ENCODE measurements at regions not wholly inside any gene's neighbourhood (a gene's known extent, or its start where the extent isn't known, plus 50 kb on each side); places are given as distances from the start of the nearest gene placed in this dataset.
"Not testable (repeated sequence)": the region's sequence is repeated elsewhere in the genome, so short reads cannot be mapped to it uniquely, and the experiment has no call there.

DNA sequence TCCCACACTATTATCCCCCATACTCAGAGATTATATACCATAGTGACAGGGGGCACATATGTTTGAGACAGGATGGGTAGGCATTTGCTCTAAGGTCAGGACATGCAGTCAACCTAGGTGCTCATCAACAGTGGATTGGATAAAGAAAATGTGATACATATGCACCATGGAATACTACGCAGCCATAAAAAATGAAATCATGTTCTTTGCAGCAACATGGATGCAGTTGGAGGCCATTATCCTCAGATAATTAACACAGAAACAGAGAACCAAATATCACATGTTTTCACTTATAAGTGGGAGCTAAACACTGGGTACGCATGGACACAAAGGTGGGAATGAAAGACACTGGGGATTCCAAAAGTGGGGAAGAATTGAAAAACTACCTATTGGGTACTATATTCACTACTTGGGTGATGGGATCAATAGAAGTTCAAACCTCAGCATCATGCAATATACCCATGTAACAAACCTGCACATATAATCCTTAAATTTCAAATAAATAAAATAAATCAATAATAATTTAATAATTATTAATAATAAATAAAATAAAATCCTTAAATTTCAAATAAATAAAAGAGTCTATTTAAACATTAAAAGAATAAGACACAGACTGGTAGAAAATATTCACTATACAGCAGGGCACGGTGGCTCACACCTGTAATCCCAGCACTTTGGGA, 160.1 kb upstream of the CNOT2 start (continued):
- TF ChIP-seq, protein P1, sequence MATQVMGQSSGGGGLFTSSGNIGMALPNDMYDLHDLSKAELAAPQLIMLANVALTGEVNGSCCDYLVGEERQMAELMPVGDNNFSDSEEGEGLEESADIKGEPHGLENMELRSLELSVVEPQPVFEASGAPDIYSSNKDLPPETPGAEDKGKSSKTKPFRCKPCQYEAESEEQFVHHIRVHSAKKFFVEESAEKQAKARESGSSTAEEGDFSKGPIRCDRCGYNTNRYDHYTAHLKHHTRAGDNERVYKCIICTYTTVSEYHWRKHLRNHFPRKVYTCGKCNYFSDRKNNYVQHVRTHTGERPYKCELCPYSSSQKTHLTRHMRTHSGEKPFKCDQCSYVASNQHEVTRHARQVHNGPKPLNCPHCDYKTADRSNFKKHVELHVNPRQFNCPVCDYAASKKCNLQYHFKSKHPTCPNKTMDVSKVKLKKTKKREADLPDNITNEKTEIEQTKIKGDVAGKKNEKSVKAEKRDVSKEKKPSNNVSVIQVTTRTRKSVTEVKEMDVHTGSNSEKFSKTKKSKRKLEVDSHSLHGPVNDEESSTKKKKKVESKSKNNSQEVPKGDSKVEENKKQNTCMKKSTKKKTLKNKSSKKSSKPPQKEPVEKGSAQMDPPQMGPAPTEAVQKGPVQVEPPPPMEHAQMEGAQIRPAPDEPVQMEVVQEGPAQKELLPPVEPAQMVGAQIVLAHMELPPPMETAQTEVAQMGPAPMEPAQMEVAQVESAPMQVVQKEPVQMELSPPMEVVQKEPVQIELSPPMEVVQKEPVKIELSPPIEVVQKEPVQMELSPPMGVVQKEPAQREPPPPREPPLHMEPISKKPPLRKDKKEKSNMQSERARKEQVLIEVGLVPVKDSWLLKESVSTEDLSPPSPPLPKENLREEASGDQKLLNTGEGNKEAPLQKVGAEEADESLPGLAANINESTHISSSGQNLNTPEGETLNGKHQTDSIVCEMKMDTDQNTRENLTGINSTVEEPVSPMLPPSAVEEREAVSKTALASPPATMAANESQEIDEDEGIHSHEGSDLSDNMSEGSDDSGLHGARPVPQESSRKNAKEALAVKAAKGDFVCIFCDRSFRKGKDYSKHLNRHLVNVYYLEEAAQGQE (IDR thresholded peaks at IDR 0.05; ENCODE audit: low read depth, low read length): no peak
- TF ChIP-seq EP300 (IDR thresholded peaks at IDR 0.05; ENCODE audit: borderline replicate concordance in 1 of 2, low read depth in 1 of 2, low read length in 1 of 2) (no peak), JUND (IDR thresholded peaks at IDR 0.05) (no peak)
- TF ChIP-seq, protein P2, sequence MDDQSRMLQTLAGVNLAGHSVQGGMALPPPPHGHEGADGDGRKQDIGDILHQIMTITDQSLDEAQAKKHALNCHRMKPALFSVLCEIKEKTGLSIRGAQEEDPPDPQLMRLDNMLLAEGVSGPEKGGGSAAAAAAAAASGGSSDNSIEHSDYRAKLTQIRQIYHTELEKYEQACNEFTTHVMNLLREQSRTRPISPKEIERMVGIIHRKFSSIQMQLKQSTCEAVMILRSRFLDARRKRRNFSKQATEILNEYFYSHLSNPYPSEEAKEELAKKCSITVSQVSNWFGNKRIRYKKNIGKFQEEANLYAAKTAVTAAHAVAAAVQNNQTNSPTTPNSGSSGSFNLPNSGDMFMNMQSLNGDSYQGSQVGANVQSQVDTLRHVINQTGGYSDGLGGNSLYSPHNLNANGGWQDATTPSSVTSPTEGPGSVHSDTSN (IDR thresholded peaks at IDR 0.05): no peak

DNA sequence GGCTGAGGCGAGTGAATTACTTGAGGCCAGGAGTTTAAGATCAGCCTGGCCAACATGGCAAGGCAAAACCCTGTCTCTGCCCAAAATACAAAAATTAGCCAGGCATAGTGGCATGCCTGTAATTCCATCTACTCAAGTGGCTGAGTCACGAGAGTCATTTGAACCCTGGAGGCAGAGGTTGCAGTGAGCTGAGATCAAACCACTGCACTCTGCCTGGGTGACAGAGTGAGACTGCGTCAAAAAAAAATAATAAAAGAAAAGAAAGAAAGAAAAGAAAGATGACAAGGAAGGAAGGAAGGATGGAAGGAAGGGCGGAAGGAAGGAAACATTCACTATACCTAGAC, 159.6 kb upstream of the CNOT2 start:
- Histone ChIP-seq H3K9me2 (no peaks in the 10 kb centered on the region), H4K20me1 (ENCODE audit: insufficient read depth) (no peaks in the 10 kb centered on the region), H3K9ac (no peak overlapping the region), H3K4me3 (ENCODE audit: low read depth in 2 of 2, low read length in 1 of 2) (no peak overlapping the region), H3K27me3 (ENCODE audit: insufficient read depth) (no peaks in the 10 kb centered on the region), H3F3A (replicated peaks; ENCODE audit: insufficient read depth) (no peaks in the 10 kb centered on the region), H3K4me2 (no peak overlapping the region), H2AFZ (ENCODE audit: low read depth) (no peak overlapping the region), H3K9me3 (no peaks in the 10 kb centered on the region), H3K79me2 (ENCODE audit: insufficient read depth) (no peaks in the 10 kb centered on the region), H3K36me3 (replicated peaks in 1 of 2; ENCODE audit: control insufficient read depth in 1 of 2, insufficient read depth in 2 of 2, low read length in 1 of 2) (no peaks in the 10 kb centered on the region), H3K27ac (ENCODE audit: low read depth in 2 of 2, low read length in 1 of 2) (no peak overlapping the region), H3K4me1 (ENCODE audit: control insufficient read depth in 1 of 2, insufficient read depth in 2 of 2, low read depth in 1 of 2, low read length in 1 of 2) (no peaks in the 10 kb centered on the region; a peak in 1 of 4 replicates)
- ChIA-PET POLR2A (no interaction called here), CTCF (no interaction called here)
- WGBS (ENCODE audit: low lambda C conversion rate): 63% methylated on average over 4 of the region's 4 CpGs
- DNase-seq: no peak
- TF ChIP-seq TEAD4 (IDR thresholded peaks at IDR 0.05; ENCODE audit: borderline replicate concordance, insufficient read depth): no peak
- no peak for TF ChIP-seq USF1 (IDR thresholded peaks at IDR 0.05; ENCODE audit: borderline replicate concordance, low read depth)
- no peak for TF ChIP-seq RAD21 (IDR thresholded peaks at IDR 0.05; ENCODE audit: low read length)

DNA sequence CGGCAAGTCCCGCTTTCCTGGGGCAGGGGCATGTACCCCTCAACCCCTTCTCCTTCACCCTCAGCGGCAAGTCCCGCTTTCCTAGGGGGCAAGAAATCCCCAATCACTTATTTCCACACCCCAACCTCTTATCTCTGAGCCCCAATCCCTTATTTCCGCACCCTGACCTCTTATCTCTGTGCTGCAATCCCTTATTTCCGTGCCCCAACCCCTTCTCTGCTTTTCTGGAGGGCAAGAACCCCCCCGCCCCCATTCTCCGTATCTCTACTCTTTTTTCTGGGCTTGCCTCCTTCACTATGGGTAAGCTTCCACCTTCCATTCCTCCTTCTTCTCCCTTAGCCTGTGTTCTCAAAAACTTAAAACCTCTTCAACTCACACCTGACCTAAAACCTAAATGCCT, 156.9 kb upstream of the CNOT2 start:
- H3F3A ChIP-seq (replicated peaks; ENCODE audit: insufficient read depth); H3K4me1 ChIP-seq (ENCODE audit: control insufficient read depth in 1 of 2, insufficient read depth in 2 of 2, low read depth in 1 of 2, low read length in 1 of 2); H3K27me3 ChIP-seq (ENCODE audit: insufficient read depth); H3K9ac ChIP-seq; H3K36me3 ChIP-seq (replicated peaks in 1 of 2; ENCODE audit: control insufficient read depth in 1 of 2, insufficient read depth in 2 of 2, low read length in 1 of 2); DNase-seq; H3K4me2 ChIP-seq; H3K9me3 ChIP-seq; CTCF ChIA-PET; H4K20me1 ChIP-seq (ENCODE audit: insufficient read depth); H3K27ac ChIP-seq (ENCODE audit: low read depth in 2 of 2, low read length in 1 of 2); POLR2A ChIA-PET; H3K79me2 ChIP-seq (ENCODE audit: insufficient read depth); H3K9me2 ChIP-seq; H2AFZ ChIP-seq (ENCODE audit: low read depth); H3K4me3 ChIP-seq (ENCODE audit: low read depth in 2 of 2, low read length in 1 of 2): not testable (repeated sequence)
- 67% methylated on average over 8 of the region's 8 CpGs for WGBS (ENCODE audit: low lambda C conversion rate)
